Caki2 (cell line): ENCODE measurements at regions not wholly inside any gene's neighbourhood (a gene's known extent, or its start where the extent isn't known, plus 50 kb on each side); places are given as distances from the start of the nearest gene placed in this dataset.
"Not testable (repeated sequence)": the region's sequence is repeated elsewhere in the genome, so short reads cannot be mapped to it uniquely, and the experiment has no call there.

Experiments used
- DNase-seq: peaks from one replicate; pipeline ENCODE4 v3.0.0-alpha.2; 2015; ENCODE audit warnings: low read depth
- in situ Hi-C: cut with HindIII; loops from 2 replicates; pipeline ENCODE4 v1.10.0; 2016; ENCODE audit warnings: low sequenced_read_pairs, low pct_unique_long_range_greater_than_20kb, mixed read lengths

GRCh38 chr2:131831450-131832208 is 303.9 kb downstream of the CCDC74A start:
- DNase-seq, in situ Hi-C loops: not testable (repeated sequence)

GRCh38 chr2:131832209-131832780 is 304.6 kb downstream of the CCDC74A start:
- DNase-seq, in situ Hi-C loops: not testable (repeated sequence)

GRCh38 chr2:131832917-131833316 is 305.2 kb downstream of the CCDC74A start:
- DNase-seq, in situ Hi-C loops: not testable (repeated sequence)

GRCh38 chr2:131833367-131834202 is 305.9 kb downstream of the CCDC74A start:
- DNase-seq, in situ Hi-C loops: not testable (repeated sequence)

GRCh38 chr2:131834203-131835020 is 306.7 kb downstream of the CCDC74A start:
- DNase-seq, in situ Hi-C loops: not testable (repeated sequence)

- DNase-seq, in situ Hi-C loops: not testable (repeated sequence)
These were observed 307.3 kb downstream of the CCDC74A start for GRCh38 chr2:131835022-131835421.

- no peak for DNase-seq
- in situ Hi-C loops, result no loop called here
These were observed 308.0 kb downstream of the CCDC74A start for GRCh38 chr2:131835621-131836091.

- DNase-seq, in situ Hi-C loops: not testable (repeated sequence)
These were observed 308.4 kb downstream of the CCDC74A start for GRCh38 chr2:131836116-131836515.

GRCh38 chr2:131844044-131844443 is 316.4 kb downstream of the CCDC74A start:
- in situ Hi-C loops, result not testable (repeated sequence)

GRCh38 chr2:131856202-131856601 is 305.6 kb downstream of the ANKRD30BL start:
- peak; percentile 15 for DNase-seq
- in situ Hi-C loops, result not testable (repeated sequence)

More at GRCh38 chr2:131844044-131844443, 316.4 kb downstream of the CCDC74A start:
- DNase-seq, result not testable (repeated sequence)

GRCh38 chr2:131858197-131858596 is 303.6 kb downstream of the ANKRD30BL start:
- in situ Hi-C loops, result not testable (repeated sequence)
- peak; percentile 10 for DNase-seq
